Activated CD4-positive, alpha-beta T cell treated with anti-CD3 and anti-CD28 coated beads, Interleukin-2, amount 50 U/mL, for 48 hours (primary cell): ENCODE measurements at regions not wholly inside any gene's neighbourhood (a gene's known extent, or its start where the extent isn't known, plus 50 kb on each side); places are given as distances from the start of the nearest gene placed in this dataset.
"Not testable (repeated sequence)": the region's sequence is repeated elsewhere in the genome, so short reads cannot be mapped to it uniquely, and the experiment has no call there.

Source experiments
- DNase-seq, 2 experiments: peaks; one replicate each; pipeline ENCODE4 v3.0.0-alpha.2; 2020

DNA sequence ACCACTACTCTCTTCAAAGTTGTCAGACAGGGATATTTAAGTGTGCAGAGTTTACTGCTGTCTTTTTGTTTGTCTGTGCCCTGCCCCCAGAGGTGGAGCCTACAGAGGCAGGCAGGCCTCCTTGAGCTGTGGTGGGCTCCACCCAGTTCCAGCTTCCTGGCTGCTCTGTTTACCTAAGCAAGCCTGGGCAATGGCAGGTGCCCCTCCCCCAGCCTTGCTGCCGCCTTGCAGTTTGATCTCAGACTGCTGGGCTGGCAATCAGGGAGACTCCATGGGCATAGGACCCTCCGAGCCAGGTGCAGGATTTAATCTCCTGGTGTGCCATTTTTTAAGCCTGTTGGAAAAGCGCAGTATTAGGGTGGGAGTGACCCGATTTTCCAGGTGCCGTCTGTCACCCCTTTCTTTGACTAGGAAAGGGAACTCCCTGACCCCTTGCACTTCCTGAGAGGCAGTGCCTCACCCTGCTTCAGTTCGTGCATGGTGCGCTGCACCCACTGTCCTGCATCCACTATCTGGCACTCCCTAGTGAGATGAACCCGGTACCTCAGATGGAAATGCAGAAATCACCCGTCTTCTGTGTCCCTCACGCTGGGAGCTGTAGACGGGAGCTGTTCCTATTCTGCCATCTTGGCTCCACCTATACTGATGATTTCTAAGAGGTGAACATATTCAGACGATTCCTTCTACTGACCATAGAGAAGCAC lies 167.6 kb downstream of the CXXC4 start:
- DNase-seq = not testable (repeated sequence)

DNA sequence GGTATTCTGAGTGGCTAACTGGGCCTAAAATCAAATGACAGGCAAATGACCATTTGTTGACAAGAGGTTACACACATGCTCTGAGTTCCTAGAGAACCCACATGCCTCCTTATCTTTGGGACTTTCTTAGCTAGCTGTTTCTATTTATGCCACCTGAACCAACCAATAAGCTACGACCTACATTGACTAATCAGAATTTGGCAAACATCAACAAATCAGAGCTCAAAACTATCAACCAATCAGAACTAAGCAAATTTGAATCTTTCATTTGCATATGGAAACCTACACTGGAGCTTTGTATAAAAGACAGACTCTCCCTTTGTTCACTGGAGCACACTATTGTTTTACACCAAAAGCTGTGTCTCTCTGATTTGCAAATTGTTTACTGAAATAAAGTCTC lies 192.0 kb downstream of the CXXC4 start:
- DNase-seq = no peak

DNA sequence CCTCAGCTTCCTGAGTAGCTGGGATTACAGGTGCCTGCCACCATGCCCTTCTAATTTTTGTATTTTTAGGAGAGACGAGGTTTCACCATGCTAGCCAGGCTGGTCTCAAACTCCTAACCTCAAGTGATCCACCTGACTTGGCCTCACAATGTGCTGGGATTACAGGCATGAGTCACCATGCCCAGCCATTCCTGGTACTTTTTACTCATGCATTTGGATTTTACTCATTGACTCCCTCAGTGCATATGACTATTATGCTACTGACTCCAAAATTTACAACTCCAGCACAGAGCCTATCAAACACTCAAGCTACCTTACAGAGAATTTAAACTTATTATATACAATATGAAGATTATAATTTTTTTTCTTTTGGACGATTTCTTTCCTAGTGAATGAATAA lies 199.9 kb downstream of the CXXC4 start:
- no peak for DNase-seq

DNA sequence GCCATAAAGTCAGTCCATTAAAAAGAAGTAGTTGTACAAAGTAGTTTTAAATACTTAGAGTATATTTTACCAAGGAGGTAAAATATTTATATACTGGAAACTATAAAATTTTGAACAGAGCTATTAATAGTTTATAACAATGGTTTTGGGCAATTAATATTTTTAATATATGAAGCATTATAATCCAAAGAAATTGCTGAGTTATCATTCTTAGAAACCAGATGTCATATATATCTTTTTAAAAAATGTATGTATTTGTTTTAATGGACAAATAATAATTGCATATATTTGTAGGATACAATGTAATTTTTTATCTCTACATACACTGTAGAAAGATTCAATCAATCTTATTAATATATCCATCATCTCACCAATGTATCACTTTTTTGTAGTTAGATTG lies 207.8 kb downstream of the CXXC4 start:
- no peak for DNase-seq

DNA sequence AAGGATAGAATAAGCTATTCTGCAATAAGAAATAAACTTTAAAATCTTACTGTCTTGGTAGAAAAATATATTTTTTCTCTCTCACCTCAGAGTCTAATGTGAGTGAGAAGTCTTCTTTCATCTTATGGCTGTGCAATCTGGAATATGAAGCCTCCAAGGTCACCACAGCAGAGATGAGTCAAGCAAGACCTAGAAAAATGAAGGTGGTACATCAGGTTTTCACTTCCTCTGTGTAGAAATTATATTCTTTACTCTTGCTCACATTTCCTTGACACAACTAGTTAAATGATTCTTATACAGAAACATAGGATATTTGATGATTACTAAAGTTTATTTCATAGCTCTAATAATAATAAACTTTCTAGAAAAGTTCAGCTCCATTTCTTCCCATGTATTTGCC lies 211.4 kb downstream of the CXXC4 start:
- DNase-seq = no peak

DNA sequence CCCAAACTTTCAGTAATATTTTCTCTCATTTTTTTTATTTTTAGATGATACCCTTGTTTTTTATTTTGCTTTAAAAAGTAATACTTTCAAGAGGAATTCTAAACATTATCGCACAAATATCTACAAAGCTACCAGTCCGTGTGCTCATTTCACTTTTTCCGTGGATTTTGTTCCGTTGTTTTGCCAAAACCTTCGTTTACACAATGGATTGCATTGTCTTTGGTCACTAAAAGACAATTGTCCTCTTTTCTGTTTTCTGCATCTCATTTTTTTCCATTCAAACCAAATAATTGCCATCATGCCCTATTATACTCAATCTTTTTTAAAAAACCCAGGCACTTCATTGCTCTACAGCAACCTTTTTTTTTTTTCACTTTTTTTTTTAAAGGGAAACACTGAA lies 214.9 kb downstream of the CXXC4 start:
- DNase-seq = no peak

DNA sequence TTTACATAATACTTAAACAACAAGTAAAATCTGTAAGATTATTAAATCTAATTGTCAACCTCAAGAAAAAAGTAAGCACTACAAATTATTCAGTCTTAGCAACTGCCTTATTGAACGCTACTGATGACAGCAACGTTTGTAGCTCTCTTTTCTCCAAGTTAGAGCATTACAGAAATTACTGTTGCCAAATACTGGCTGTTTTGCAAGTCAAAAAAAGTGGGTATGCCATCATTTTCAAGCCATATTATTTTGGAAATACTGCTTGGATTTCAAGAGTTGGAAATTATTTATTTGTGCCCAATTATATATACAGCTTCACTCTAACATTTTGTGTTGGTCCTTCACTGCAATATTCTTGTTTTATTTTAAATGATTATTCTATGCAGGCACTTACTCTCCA lies 221.7 kb downstream of the CXXC4 start:
- no peak for DNase-seq

DNA sequence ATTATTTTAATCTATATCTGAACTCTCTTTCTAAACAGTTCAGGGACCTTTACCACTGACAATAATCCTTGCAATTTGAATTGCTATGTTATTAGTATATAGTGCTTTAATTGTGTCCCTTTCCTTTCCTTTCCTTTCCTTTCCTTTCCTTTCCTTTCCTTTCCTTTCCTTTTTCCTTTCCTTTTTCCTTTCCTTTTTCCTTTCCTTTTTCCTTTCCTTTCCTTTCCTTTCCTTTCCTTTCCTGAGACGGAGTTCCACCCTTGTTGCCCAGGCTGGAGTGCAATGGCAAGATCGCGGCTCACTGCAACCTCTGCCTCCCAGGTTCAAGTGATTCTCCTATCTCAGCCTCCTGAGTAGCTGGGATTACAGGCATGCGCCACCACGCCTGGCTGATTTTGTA lies 225.1 kb downstream of the CXXC4 start:
- not testable (repeated sequence) for DNase-seq

DNA sequence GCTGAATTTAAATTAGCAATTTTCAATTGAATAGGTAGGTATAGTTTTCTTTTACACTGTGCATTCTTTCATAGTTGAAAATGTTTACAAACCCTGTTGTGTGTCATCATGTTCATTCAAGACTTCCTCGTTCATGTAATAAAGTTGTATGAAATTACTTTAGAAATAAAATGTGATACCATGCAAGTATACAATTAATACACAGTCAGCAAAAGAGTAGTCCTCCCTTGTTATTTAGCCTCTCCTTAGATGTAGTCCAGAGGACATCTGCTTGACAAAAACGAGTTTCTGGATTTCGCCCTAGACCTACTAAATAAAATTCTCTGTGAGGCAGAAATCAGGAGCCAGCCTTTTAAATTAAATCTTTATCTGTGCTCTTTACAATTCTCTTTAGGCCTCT lies 231.6 kb downstream of the CXXC4 start:
- no peak for DNase-seq

DNA sequence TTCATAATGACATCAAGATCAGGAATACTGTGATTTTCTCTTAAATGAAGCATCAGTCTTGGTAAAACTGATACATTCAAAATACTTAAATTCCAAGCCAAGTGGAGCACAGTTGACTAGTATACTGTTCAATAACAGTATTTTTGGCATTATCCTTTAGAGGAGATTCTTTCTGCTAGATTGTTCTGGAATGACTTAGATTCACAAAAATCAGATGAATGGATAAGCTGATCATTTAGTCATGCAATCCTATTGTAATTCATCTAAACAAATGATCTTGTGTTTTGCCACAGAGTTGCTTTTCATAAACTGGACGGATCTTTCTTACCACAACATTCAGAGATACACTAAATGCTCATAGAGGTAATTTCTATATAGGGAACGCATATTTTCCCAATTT lies 232.0 kb downstream of the CXXC4 start:
- no peak for DNase-seq

DNA sequence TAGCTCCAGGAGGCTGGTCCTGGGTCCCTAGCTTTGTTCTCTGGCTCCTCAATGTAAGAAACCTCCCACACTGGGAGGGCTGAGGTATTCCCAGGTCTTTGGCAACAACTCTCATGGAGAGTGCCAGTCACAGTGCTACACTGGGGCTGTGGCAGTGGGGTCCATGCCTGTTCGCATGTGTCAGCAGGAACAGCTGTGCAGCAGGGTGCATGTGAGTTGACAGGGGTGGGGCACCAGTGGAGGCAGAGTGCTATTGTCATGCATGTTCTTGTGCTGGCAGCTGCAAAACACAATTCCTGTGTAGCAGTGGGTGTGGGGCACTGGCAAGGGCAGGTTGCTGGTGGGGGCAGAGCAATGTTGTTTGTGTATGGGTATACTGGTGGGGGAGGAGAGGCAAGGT lies 246.0 kb downstream of the CXXC4 start:
- no peak for DNase-seq

DNA sequence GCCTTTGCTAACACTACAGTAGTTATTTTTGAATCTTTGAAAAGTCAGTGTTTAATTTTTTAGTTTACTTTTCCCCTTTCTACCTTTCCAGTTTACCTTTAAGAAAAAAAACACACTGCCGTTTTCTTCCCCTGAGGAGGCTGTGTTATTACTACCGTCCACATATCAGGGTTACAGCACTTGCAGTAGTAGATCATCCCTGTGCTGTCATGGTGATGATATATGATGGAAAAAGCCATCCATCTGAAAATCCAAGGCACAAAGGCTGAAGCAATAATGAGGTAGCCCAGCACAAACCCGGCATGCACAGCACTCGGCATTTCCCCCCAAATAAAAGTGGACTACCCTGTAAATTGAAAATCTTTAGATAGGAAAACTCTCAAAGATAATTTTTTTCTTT lies 258.7 kb downstream of the CXXC4 start:
- no peak for DNase-seq

DNA sequence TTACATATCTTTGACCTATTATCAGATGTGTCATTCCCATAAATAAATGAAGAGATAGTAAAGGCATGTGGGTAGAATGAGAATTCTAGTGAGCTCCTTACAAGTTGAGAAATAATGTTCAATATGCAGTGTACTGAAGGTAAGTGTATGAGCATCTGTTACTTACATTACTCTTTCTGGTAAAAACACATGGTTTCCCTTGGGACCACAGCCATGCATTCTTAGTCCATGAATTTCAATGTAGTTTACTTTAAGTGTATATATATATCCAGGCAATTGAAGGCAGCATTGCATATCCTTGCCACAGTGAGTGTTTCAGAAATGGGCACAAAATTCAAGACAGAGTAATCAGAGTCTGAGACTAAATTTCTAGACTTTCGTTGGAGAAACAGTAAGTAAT lies 277.2 kb downstream of the CXXC4 start:
- no peak for DNase-seq

DNA sequence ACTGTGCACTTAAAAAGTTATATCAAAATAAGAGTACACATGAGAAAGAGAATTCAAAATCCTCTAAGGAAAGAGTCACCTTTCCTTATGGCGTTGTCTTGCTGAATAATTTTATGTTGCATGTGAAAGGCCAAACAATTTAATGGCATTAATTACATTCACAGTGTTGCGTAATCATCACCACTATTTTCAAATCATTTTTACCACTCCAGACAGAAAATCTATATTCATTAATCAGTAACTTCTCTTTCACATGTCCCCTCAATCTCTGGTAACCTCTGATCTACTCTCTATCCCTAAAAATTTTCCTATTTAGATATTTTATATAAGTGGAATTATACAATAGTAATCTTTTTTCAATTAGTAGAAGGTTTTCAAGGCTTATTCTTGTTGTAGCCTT lies 283.0 kb downstream of the CXXC4 start:
- DNase-seq = no peak

DNA sequence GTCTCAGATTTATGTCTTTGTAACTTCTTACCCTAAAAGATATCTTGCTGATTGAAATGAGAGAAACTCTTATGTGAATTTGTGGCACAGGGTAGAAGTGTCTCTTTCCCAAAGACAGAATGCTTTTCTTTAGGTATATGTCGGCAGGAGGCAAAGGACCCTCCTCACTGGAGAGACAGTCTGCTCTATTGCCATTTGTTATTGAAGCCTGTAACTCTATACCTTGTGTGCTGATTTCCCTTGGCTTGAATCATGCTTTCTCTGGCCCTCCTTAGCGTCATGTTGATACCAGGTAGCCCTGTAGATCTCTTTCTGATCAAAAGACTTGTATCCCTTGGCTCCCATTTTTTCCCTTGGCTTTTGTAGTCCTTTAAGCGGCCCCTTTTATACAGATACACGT lies 284.3 kb downstream of the CXXC4 start:
- no peak for DNase-seq

DNA sequence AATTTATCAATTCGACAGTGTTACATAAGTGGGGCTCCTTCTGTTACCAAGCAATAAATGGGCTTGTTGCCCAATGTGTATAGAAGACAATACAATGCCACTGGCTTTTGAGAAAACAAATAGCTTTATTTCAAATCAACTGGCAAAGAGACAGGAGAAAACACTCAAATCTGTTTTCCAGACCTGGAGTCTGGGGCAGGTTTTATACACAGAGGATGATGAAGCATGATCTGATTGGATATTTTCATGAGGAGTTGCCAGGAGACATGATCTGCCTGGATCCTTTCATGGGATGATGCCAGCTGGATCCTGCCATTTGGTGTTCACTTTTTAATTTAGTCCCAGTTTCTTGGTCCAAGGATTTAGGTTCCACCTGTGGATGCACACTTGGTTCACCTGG lies 287.9 kb downstream of the CXXC4 start:
- no peak for DNase-seq

DNA sequence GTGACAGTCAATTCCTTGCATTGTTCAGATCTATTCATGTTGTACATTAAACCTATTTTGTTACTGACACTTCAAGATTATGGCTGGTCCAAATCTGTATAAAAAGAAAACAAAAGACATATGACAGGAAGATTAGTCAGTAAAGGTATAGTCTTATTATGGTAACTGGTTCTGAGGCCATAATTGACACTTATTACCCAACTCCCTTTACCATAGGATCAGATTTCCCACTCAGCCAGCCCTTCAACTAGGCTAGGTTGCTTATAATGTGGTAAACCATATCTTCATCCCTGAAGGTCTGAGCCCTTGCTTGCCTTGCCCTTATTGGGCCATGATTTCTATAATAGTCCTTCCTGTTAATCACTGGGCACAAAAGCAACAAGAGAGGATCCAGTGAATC lies 289.6 kb downstream of the CXXC4 start:
- no peak for DNase-seq

DNA sequence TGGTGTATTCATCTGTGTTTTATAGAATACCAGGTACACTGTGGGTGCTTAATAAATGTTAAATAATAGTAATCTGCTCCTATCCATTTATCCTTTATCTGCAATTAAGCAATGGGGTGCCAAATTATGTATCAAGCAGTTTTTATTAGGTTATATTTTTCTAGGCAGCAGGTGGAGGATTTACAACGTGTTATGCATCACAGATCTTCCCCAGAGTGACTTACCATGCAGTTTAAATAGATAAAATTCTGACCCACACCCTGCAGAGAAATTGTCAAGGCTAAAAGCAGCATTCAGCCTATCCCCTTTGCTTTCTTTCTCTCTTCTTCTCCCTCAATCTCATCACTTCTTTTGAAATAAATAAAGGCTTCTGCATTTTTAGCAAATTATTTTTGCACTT lies 306.4 kb downstream of the CXXC4 start:
- no peak for DNase-seq

DNA sequence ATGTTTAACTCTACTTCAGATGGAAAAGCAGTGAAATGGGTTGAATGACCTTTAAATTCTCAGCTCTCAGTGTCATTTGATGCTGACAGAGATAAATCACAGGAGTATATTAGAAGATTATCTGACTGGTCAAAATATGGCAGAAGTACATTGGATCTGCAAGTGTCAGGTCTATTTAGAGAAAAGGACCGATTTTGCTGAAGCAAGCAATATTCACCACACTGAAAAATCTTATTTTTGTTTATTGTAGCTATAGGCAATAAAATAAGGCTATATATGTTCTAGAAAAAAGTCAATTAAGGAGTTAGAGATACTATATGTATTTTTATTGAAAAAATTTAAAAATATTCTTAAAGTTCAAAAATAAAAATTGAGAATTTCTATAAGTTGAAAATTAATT lies 325.3 kb downstream of the CXXC4 start:
- DNase-seq = no peak

DNA sequence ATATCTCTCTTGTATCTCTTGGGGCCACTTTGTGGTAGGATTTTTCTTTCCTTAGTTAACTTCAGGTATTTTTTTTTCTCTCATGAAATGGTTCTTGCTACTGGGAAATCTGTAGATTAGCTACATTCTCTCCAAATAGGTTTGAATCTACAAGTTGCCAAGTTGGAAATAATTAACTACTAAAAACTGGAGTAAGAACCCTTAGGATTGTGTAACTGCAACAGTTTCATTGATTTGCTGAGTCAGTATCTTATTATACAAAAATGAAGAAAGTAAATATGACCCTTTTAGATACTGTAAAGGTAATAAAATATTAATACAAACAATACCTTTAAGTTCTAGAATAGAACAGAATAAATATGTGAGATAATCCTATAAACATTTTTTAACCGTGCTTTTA lies 327.9 kb downstream of the CXXC4 start:
- DNase-seq = no peak

DNA sequence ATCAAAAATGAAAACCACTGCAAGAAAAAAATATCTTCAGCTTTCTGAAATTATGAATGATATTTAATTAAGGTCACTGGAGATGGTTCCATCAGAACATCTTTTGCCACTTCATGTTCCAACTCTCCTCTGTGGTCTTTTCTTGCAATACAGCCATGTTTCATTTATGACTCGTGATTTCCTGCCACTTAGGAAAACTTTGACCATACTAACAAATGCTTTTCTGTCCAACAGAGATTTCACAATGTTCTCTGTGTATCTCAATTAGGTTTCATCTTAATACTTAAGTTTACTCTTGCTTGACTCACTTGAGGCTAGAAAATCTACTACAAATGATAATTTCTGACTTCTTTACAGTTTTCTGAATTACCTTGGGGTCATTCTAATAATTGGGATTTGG lies 330.9 kb downstream of the CXXC4 start:
- DNase-seq = no peak

DNA sequence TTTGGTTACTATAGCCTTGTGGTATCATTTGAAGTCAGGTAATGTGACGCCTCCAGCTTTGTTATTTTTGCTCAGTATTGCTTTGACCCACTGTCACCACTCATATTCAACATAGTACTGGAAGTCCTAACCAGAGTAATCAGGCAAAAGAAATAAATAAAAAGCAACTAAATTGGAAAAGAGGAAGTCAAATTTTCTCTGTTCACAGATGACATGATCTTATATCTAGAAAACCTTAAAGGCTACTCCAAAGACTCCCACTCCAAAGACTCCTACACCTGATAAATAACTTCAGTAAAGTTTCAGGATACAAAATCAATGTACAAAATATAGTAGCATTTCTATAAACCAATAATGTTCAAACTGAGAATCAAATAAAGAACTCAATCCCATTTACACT lies 348.6 kb downstream of the CXXC4 start:
- DNase-seq = no peak

DNA sequence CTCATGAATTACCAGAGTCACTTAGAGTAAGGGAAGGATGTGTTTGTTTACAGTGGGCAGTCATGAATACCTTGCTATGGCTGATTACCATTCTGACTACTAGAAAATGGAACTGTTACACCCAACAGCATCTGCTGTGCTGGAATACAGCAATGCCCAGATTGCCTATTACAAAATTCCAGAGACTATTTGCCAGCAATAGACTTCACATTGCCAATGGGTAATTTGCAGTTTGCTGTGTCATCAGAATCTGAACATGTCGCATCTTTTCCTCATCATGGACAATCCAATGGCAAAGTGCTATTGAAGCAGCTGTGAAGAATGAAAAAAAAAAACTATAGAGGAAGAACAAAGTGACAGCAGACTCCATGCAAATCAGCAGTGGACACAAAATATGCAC lies 356.6 kb downstream of the CXXC4 start:
- no peak for DNase-seq

DNA sequence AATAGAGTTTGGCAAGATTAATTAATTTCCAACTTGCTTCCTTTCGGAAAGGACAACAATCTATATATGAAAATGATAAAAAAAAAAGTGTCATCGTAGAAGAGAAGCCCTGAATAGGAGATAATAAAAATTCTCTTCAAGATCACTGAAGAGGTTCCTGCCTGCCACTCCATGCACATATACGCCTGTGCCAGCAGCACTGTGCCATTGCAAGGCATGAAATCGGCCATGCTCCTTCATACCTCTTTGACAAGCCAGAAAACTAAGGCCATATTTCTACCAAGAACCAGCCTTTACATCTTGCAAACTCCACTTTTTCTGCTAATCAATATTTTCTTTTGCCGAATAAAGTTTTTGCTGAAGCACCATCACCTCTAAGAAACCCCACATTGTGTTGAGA lies 365.5 kb downstream of the CXXC4 start:
- no peak for DNase-seq

DNA sequence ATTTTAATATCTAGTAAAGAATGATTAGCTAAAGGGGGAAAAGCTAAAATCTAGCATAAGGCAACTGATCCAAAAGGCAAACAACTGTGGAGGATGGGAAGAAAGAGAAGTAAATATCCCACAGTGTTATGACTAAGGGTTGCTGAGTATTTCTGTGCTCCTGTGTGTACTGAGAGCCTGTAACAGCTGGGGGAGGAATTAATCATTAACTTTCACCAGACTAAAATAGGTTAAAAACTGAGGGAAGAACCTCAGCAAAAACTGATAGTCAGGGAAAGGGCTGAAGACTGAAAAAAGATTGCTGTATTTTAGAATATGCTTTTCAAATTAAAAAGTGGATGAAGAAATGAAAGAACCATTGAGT lies 365.9 kb downstream of the CXXC4 start:
- DNase-seq = no peak
